NOMO-1 (cell line): ENCODE measurements at regions not wholly inside any gene's neighbourhood (a gene's known extent, or its start where the extent isn't known, plus 50 kb on each side); places are given as distances from the start of the nearest gene placed in this dataset.

ENCODE experiments used
- DNase-seq, 2 experiments: peaks; one replicate each; lab custom pipeline; 2025; ENCODE audit not compliant: unreplicated experiment in 2 of 2; lab: John Stamatoyannopoulos, UW

GRCh38 chr2:71786291-71787107 lies 333.1 kb downstream of the DYSF start:
- DNase-seq: no peak

- DNase-seq: no peak
Observed at GRCh38 chr2:71785516-71785981, 332.2 kb downstream of the DYSF start.

- no peak for DNase-seq
Observed at GRCh38 chr2:71784734-71785511, 331.6 kb downstream of the DYSF start.

GRCh38 chr2:71783815-71784214 lies 330.5 kb downstream of the DYSF start:
- no peak for DNase-seq

- no peak for DNase-seq
Observed at GRCh38 chr2:71783215-71783614, 329.9 kb downstream of the DYSF start.

- DNase-seq: no peak
Observed at GRCh38 chr2:71782323-71782722, 329.0 kb downstream of the DYSF start.

GRCh38 chr2:71781695-71782228 lies 328.4 kb downstream of the DYSF start:
- DNase-seq: no peak

GRCh38 chr2:71780162-71780561 lies 326.8 kb downstream of the DYSF start:
- DNase-seq: no peak

GRCh38 chr2:71779774-71780105 lies 326.4 kb downstream of the DYSF start:
- no peak for DNase-seq

- no peak for DNase-seq
Observed at GRCh38 chr2:71778936-71779773, 325.8 kb downstream of the DYSF start.

GRCh38 chr2:71778514-71778913 lies 325.2 kb downstream of the DYSF start:
- DNase-seq: no peak

- DNase-seq: no peak
Observed at GRCh38 chr2:71777946-71778345, 324.6 kb downstream of the DYSF start.

GRCh38 chr2:71776227-71776626 lies 322.9 kb downstream of the DYSF start:
- DNase-seq: no peak

GRCh38 chr2:71773218-71773617 lies 319.9 kb downstream of the DYSF start:
- DNase-seq: no peak

- DNase-seq: no peak
Observed at GRCh38 chr2:71772510-71773172, 319.3 kb downstream of the DYSF start.

- no peak for DNase-seq
Observed at GRCh38 chr2:71767663-71768062, 314.3 kb downstream of the DYSF start.

- DNase-seq: no peak
Observed at GRCh38 chr2:71759060-71759459, 305.7 kb downstream of the DYSF start.

- DNase-seq: no peak
Observed at GRCh38 chr2:71757351-71757750, 304.0 kb downstream of the DYSF start.

GRCh38 chr2:71756280-71756906 lies 303.0 kb downstream of the DYSF start:
- DNase-seq: no peak

GRCh38 chr2:71751590-71751989 lies 298.2 kb downstream of the DYSF start:
- no peak for DNase-seq
